Panc1 (cell line): ENCODE measurements at regions not wholly inside any gene's neighbourhood (a gene's known extent, or its start where the extent isn't known, plus 50 kb on each side); places are given as distances from the start of the nearest gene placed in this dataset.
A peak's percentile ranks its signal among the peaks of the same experiment; 100 is the strongest.

Experiments
- ATAC-seq: fragments of 200-7000 bp; cut with Tn5 transposase; 2 replicates; pipeline ENCODE4 v1.9.1; 2020; ENCODE audit warnings: mild to moderate bottlenecking, moderate library complexity
- BruUV-seq: library from RNA; stranded (reverse); fragments of 400-500 nt; replicated peaks from 2 replicates; lab custom pipeline; 2021; lab: Mats Ljungman, UMichigan
- CTCF ChIA-PET: fragments of 300-600 bp; sonication (Branson Sonifier 250); formaldehyde crosslinking; loops from one replicate; lab custom pipeline; 2022; ENCODE audit warnings: antibody characterized with exemption; lab: Charles Lee
- POLR2A ChIA-PET: fragments of 300-600 bp; sonication (Branson Sonifier 250); formaldehyde crosslinking; loops from one replicate; lab custom pipeline; 2022; ENCODE audit warnings: antibody characterized with exemption; lab: Charles Lee
- DNase-seq: peaks from one replicate; pipeline ENCODE4 v3.0.0-alpha.2; 2010; ENCODE audit warnings: low read depth, low spot score
- H3K27ac ChIP-seq: 2 replicates; pipeline ENCODE4 v1.5.1; 2011; ENCODE audit warnings: mild to moderate bottlenecking, low read length, inconsistent platforms
- H3K27me3 ChIP-seq: fragments of 200-500 bp; sonication (Bioruptor generic); 2 replicates; pipeline ENCODE4 v1.6.0; 2014; ENCODE audit warnings: low read length, inconsistent platforms; ENCODE audit not compliant: control insufficient read depth, insufficient read depth
- H3K36me3 ChIP-seq: fragments of 200-500 bp; sonication (Bioruptor generic); 2 replicates; pipeline ENCODE4 v1.5.1; 2014; ENCODE audit warnings: inconsistent platforms, mild to moderate bottlenecking, low read length, moderate library complexity; ENCODE audit not compliant: control insufficient read depth, insufficient read depth
- H3K4me1 ChIP-seq: 2 replicates; pipeline ENCODE4 v1.5.1; 2011; ENCODE audit warnings: inconsistent platforms, mild to moderate bottlenecking, low read length, moderate library complexity; ENCODE audit not compliant: control insufficient read depth, insufficient read depth
- H3K4me3 ChIP-seq, 2 experiments: 2 replicates each; pipeline ENCODE4 v1.5.1; 2011 to 2012; ENCODE audit warnings: low read depth in 2 of 2, low read length in 2 of 2, mild to moderate bottlenecking in 2 of 2, inconsistent platforms in 1 of 2, moderate library complexity in 1 of 2
- H3K9me3 ChIP-seq: fragments of 200-500 bp; sonication (Bioruptor generic); 2 replicates; pipeline ENCODE4 v1.5.1; 2014; ENCODE audit warnings: low read depth, mild to moderate bottlenecking, inconsistent platforms, low read length, moderate library complexity; ENCODE audit not compliant: control insufficient read depth, insufficient read depth
- CTCF ChIP-seq: fragments of 450-650 bp; IDR thresholded peaks from 2 replicates; pipeline ENCODE4 v1.5.1; 2017; ENCODE audit warnings: mild to moderate bottlenecking
- POLR2AphosphoS5 ChIP-seq: IDR thresholded peaks from 2 replicates; pipeline ENCODE4 v1.6.1; 2012; ENCODE audit warnings: mild to moderate bottlenecking, low read depth, low read length, moderate library complexity
- REST ChIP-seq, 2 experiments: IDR thresholded peaks; 2 replicates each; pipeline ENCODE4 v1.6.1; 2011 to 2012; ENCODE audit warnings: low read depth in 2 of 2, control low read depth in 1 of 2, low read length in 1 of 2, mild to moderate bottlenecking in 1 of 2, moderate library complexity in 1 of 2; ENCODE audit not compliant: insufficient read depth in 1 of 2
- SIN3A ChIP-seq: IDR thresholded peaks from 2 replicates; pipeline ENCODE4 v1.6.1; 2012; ENCODE audit warnings: low read depth, mild to moderate bottlenecking, low read length, moderate library complexity, borderline replicate concordance; ENCODE audit not compliant: insufficient read depth
- TCF7L2 ChIP-seq: IDR thresholded peaks from 2 replicates; pipeline ENCODE4 v1.6.1; 2011; ENCODE audit warnings: mild to moderate bottlenecking, low read depth, low read length, inconsistent platforms
- in situ Hi-C: cut with HindIII; loops from 2 replicates; pipeline ENCODE4 v1.10.0; 2016; ENCODE audit warnings: low sequenced_read_pairs, low pct_unique_long_range_greater_than_20kb
- intact Hi-C: fragments of 100-400 bp; cut with micrococcal nuclease; formaldehyde crosslinking; loops from one replicate; pipeline ENCODE4 v1.10.0; 2022; ENCODE audit not compliant: unreplicated experiment

GRCh38 chr16:17548825-17549224 is 78.1 kb upstream of the XYLT1 start:
- H3K27ac ChIP-seq = no peak overlapping the region
- in situ Hi-C loops = no loop called here
- no peak for DNase-seq
- no peaks in the 10 kb centered on the region for H3K27me3 ChIP-seq
- no peak for TF ChIP-seq REST (IDR thresholded peaks at IDR 0.05; ENCODE audit: insufficient read depth in 1 of 2, low read depth in 2 of 2, low read length in 1 of 2)
- no peak for TF ChIP-seq CTCF
- no peak for TF ChIP-seq TCF7L2
- no peak for TF ChIP-seq SIN3A
- TF ChIP-seq POLR2AphosphoS5 = no peak
- H3K9me3 ChIP-seq = no peaks in the 10 kb centered on the region
- POLR2A ChIA-PET = no interaction called here
- BruUV-seq = no TSS peak
- no peak for ATAC-seq
- H3K36me3 ChIP-seq = no peaks in the 10 kb centered on the region
- no peak overlapping the region for H3K4me3 ChIP-seq
- CTCF ChIA-PET = no interaction called here
- intact Hi-C loops = no loop called here
- no peaks in the 10 kb centered on the region for H3K4me1 ChIP-seq

- BruUV-seq = no TSS peak
- Histone ChIP-seq H3K9me3 (no peaks in the 10 kb centered on the region), H3K4me3 (no peak overlapping the region), H3K27me3 (no peaks in the 10 kb centered on the region), H3K27ac (no peak overlapping the region), H3K4me1 (no peaks in the 10 kb centered on the region), H3K36me3 (no peaks in the 10 kb centered on the region)
- POLR2A ChIA-PET = interaction anchor here (0.5 to 0.7 kb wide), 2 partner anchors 50 to 103 kb away, joined by 3 to 4 read pairs; no protein-coding TSS in a partner anchor
- ATAC-seq (no peak), DNase-seq (no peak)
- CTCF ChIA-PET = no interaction called here
- intact Hi-C loops = no loop called here
- in situ Hi-C loops = no loop called here
- TF ChIP-seq CTCF (peak; percentile 59), TCF7L2 (no peak)
Measured at GRCh38 chr16:17544785-17545184, 74.0 kb upstream of the XYLT1 start.

- no peak for ATAC-seq
- H3K9me3 ChIP-seq = no peaks in the 10 kb centered on the region
- no peak overlapping the region for H3K4me3 ChIP-seq
- TF ChIP-seq CTCF (no peak), SIN3A (no peak), POLR2AphosphoS5 (no peak), REST (IDR thresholded peaks at IDR 0.05; ENCODE audit: insufficient read depth in 1 of 2, low read depth in 2 of 2, low read length in 1 of 2) (no peak), TCF7L2 (no peak)
- H3K4me1 ChIP-seq = no peaks in the 10 kb centered on the region
- no peak overlapping the region for H3K27ac ChIP-seq
- ChIA-PET POLR2A (no interaction called here), CTCF (no interaction called here)
- H3K27me3 ChIP-seq = no peaks in the 10 kb centered on the region
- no peak for DNase-seq
- H3K36me3 ChIP-seq = no peaks in the 10 kb centered on the region
- no TSS peak for BruUV-seq
- in situ Hi-C loops = no loop called here
- intact Hi-C loops = no loop called here
Measured at GRCh38 chr16:17544304-17544703, 73.5 kb upstream of the XYLT1 start.
